Neutrophil (primary cell): ENCODE measurements at regions not wholly inside any gene's neighbourhood (a gene's known extent, or its start where the extent isn't known, plus 50 kb on each side); places are given as distances from the start of the nearest gene placed in this dataset.
"Not testable (repeated sequence)": the region's sequence is repeated elsewhere in the genome, so short reads cannot be mapped to it uniquely, and the experiment has no call there.

Experiments
- H3K27ac ChIP-seq: fragments of 200-600 bp; sonication (generic); 2 replicates; pipeline ENCODE4 v1.5.1; 2016; ENCODE audit warnings: mild to moderate bottlenecking, moderate library complexity
- H3K27me3 ChIP-seq: fragments of 200-600 bp; sonication (generic); 2 replicates; pipeline ENCODE4 v1.6.0; 2016; ENCODE audit warnings: mild to moderate bottlenecking
- H3K36me3 ChIP-seq: fragments of 200-600 bp; sonication (generic); 2 replicates; pipeline ENCODE4 v1.5.1; 2017
- H3K4me1 ChIP-seq, 2 experiments: fragments of 200-600 bp in 1 of 2; sonication (generic) in 1 of 2; 1 replicate in 1 of 2; 2 replicates in 1 of 2; pipeline versions ENCODE4 v1.5.1 to v1.6.1; 2013 to 2016; ENCODE audit warnings: low read depth in 1 of 2, low read length in 1 of 2, mild to moderate bottlenecking in 1 of 2, moderate library complexity in 1 of 2; ENCODE audit not compliant: control insufficient read depth in 1 of 2, insufficient read depth in 1 of 2
- H3K4me3 ChIP-seq, 2 experiments: fragments of 200-600 bp in 1 of 2; sonication (generic) in 1 of 2; 1 replicate in 1 of 2; 2 replicates in 1 of 2; pipeline ENCODE4 v1.5.1; 2013 to 2016; ENCODE audit warnings: low read depth in 1 of 2, low read length in 1 of 2, mild to moderate bottlenecking in 1 of 2, moderate library complexity in 1 of 2
- H3K9me3 ChIP-seq: fragments of 200-600 bp; sonication (generic); 2 replicates; pipeline ENCODE4 v1.5.1; 2016
- TF ChIP-seq, protein P1 (sequence below): fragments of 200-600 bp; sonication (generic); IDR thresholded peaks from 2 replicates; pipeline ENCODE4 v1.5.1; 2016; ENCODE audit warnings: antibody characterized with exemption

DNA sequence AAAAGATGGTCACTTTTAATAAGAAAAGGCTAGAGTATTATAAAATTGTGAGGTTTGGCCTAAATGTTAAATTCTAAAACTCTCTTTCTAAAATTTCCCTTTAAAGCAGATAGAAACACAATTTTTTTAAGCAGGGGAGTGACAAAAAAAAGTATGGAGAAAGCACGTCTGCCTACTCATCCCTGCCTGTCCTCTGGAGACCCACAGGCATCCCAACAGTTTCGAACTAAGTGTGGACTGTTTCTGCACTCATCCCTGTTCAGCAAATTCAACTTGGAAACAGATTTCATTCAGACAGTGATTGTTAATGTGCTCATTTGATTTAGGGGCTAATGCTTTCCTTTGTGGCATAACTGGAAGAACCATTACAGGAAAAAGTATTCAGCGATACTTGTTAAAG is 192.6 kb upstream of the CXCL12 start:
- Histone ChIP-seq H3K36me3 (no peaks in the 10 kb centered on the region), H3K27me3 (no peaks in the 10 kb centered on the region), H3K9me3 (no peaks in the 10 kb centered on the region), H3K4me3 (no peak overlapping the region), H3K4me1 (no peaks in the 10 kb centered on the region), H3K27ac (no peak overlapping the region)
- TF ChIP-seq, protein P1, sequence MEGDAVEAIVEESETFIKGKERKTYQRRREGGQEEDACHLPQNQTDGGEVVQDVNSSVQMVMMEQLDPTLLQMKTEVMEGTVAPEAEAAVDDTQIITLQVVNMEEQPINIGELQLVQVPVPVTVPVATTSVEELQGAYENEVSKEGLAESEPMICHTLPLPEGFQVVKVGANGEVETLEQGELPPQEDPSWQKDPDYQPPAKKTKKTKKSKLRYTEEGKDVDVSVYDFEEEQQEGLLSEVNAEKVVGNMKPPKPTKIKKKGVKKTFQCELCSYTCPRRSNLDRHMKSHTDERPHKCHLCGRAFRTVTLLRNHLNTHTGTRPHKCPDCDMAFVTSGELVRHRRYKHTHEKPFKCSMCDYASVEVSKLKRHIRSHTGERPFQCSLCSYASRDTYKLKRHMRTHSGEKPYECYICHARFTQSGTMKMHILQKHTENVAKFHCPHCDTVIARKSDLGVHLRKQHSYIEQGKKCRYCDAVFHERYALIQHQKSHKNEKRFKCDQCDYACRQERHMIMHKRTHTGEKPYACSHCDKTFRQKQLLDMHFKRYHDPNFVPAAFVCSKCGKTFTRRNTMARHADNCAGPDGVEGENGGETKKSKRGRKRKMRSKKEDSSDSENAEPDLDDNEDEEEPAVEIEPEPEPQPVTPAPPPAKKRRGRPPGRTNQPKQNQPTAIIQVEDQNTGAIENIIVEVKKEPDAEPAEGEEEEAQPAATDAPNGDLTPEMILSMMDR: no peak

DNA sequence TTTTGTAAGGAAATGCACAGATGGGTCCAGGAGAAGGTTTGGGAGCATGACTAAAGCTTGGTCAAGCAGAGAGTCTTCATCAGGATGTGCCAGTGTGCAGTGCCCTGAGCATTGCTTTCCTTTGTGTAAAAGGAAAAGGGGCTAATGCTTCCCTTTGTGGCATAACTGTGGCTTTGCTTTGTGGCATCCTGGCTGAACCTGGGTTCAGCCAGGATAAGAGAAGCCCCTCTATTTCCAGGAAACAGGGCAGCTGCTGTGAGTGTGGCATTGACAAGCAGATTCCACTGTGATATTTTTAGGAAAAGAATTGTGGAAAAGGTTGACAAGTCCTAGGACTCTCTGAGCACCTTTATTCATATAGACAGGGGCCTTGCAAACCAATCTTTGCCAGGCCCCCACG is 193.4 kb upstream of the CXCL12 start:
- Histone ChIP-seq H3K36me3 (no peaks in the 10 kb centered on the region), H3K27ac (no peak overlapping the region), H3K4me1 (no peaks in the 10 kb centered on the region), H3K27me3 (no peaks in the 10 kb centered on the region), H3K4me3 (no peak overlapping the region), H3K9me3 (no peaks in the 10 kb centered on the region)
- TF ChIP-seq, protein P1: no peak

DNA sequence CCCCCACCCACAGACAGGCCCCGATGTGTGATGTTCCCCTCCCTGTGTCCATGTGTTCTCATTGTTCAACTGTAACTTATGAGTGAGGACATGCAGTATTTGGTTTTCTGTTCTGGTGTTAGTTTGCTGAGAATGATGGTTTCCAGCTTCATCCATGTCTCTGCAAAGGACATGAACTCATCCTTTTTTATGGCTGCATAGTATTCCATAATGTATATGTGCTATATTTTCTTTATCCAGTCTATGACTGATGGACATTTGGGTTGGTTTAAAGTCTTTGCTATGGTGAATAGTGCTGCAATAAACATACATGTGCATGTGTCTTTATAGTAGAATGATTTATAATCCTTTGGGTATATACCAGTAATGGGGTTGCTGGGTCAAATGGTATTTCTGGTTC is 194.1 kb upstream of the CXCL12 start:
- H3K36me3 ChIP-seq, H3K27ac ChIP-seq, H3K4me3 ChIP-seq, H3K27me3 ChIP-seq, H3K9me3 ChIP-seq, H3K4me1 ChIP-seq: not testable (repeated sequence)

DNA sequence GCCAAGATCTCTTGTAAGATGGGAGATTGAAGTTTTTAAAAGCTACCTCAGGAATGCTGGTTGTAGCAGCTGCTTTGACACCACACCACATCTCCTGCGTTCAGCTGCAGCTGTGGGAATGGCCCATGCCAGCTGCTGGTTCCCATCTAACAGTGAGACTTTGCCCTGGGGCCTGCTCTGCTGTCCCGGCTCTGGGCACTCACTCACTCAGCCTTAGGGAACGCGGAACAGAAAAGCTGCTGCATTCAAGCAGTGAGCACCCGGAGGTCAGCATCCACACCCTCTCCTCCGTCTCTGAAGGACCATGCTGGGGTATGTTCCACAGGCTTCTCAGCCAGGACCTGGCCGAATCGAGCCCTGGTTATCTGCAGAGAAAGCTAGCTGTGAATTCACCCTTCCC is 197.1 kb upstream of the CXCL12 start:
- Histone ChIP-seq H3K27me3 (no peaks in the 10 kb centered on the region), H3K4me3 (no peak overlapping the region), H3K36me3 (no peaks in the 10 kb centered on the region), H3K27ac (no peak overlapping the region), H3K9me3 (no peaks in the 10 kb centered on the region), H3K4me1 (no peaks in the 10 kb centered on the region)
- TF ChIP-seq, protein P1: no peak

DNA sequence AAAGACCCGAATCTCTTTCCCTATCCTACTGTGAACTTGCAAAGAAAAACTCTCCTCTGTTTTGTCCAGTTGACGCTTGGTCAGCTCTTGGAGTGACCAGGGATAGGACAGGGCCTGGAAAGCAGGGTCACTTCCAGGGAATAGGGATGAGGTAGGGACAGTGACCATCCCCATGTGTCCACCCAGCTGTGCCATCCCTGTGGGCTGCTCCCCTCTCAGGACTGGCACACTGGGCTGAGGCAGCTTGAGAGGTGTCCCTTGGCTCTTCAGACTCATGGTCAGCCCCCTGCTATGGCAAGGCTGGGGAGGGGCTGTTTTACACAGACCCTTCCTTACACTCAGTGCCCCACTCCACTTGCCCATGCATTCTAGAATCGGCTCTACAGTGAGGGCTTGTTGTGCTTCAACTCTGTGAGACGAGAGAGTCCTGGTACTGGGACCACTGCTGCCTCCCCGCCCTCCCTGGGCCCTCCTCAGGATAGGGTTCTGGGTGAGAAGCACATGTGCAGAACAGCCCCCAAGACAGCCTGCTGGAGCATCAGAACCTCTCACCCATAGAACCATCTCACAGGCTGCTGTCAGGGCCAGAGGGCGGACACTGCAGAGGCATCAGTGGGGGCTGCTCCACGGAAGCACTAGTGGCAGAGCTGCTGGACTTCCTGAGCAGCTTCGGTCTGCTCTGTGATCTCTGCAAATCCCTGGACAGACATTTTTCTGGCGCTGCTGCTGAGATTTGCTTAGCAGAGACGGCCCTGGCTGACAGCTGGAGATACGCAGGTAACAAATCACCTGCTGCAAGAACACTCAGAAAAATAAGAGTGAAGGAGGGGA is 202.8 kb upstream of the CXCL12 start:
- H3K27ac ChIP-seq: no peak overlapping the region
- no peak overlapping the region for H3K4me3 ChIP-seq
- H3K36me3 ChIP-seq: no peaks in the 10 kb centered on the region
- H3K4me1 ChIP-seq: no peaks in the 10 kb centered on the region
- no peaks in the 10 kb centered on the region for H3K27me3 ChIP-seq
- H3K9me3 ChIP-seq: no peaks in the 10 kb centered on the region
- TF ChIP-seq, protein P1: no peak

DNA sequence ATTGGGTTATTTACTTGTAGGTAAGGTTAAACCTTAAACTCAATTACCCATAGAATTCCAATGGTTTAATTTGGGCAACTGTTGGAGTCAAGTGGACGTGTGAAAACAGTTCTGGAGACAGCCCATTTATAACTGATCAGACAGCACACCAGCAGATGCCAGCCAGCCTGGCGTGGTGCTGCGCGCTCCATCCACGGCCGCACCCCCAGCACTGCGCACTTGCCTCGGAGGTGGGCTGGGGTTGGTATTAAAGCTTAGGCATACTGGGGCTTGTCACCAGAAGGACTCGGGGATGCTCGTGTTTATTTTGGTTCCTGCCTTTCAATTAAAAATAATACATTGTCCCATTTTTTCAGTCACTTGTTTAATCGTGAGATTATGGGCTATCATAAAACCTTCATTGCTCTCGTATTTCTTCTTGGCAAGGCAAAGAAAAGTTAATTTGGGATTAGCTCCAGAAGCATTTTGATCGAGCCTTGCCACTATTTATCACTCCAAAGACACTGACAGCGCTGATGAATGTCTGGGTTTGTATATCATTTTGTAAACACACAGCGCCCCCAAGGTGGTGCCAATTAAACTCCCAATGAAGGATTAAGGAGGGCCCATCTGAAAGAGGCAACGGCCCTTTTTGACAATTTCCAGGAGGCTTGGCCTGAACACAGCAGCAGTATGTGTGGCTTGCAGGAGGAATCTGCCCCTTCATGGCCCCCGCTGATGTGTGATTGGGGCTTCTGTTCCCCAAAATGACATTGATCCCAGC is 204.5 kb upstream of the CXCL12 start:
- no peak overlapping the region for H3K4me3 ChIP-seq
- no peaks in the 10 kb centered on the region for H3K36me3 ChIP-seq
- TF ChIP-seq, protein P1: no peak
- H3K27ac ChIP-seq: no peak overlapping the region
- no peaks in the 10 kb centered on the region for H3K9me3 ChIP-seq
- H3K4me1 ChIP-seq: no peaks in the 10 kb centered on the region
- H3K27me3 ChIP-seq: no peaks in the 10 kb centered on the region
